ENCODE measurements at regions not wholly inside any gene's neighbourhood (a gene's known extent, or its start where the extent isn't known, plus 50 kb on each side); places are given as distances from the start of the nearest gene placed in this dataset.

GRCh38 chr11:29756871-29757270, 260.0 kb downstream of the KCNA4 start:
- BruUV-seq (replicated peaks), result no TSS peak
- ChIA-PET POLR2A (no interaction called here), CTCF (no interaction called here)
- H3K36me3 Mint-ChIP-seq (ENCODE audit: insufficient read depth, unreplicated experiment), result no peaks in the 10 kb centered on the region
- H3K27me3 Mint-ChIP-seq (ENCODE audit: insufficient read depth, unreplicated experiment), result peaks cover 5% of the 10 kb centered on the region
- intact Hi-C loops (cut with micrococcal nuclease; ENCODE audit: unreplicated experiment), result no loop called here
- Histone ChIP-seq H3K9me3 (no peaks in the 10 kb centered on the region), H3K27me3 (replicated peaks; ENCODE audit: control insufficient read depth, insufficient read depth, low read length) (no peaks in the 10 kb centered on the region), H3K4me1 (no peaks in the 10 kb centered on the region), H3K4me3 (ENCODE audit: low read depth, low read length) (no peak overlapping the region), H3K36me3 (ENCODE audit: control insufficient read depth, insufficient read depth, low read length) (no peaks in the 10 kb centered on the region)
- no peaks in the 10 kb centered on the region for H3K4me1 Mint-ChIP-seq (ENCODE audit: low read depth, unreplicated experiment)
- TF ChIP-seq CTCF (IDR thresholded peaks at IDR 0.05; ENCODE audit: insufficient read depth in 1 of 2, low read depth in 1 of 2, low read length in 1 of 2, severe bottlenecking in 1 of 2, unreplicated experiment in 1 of 2), result no peak
- no peaks in the 10 kb centered on the region for H3K9me3 Mint-ChIP-seq (ENCODE audit: unreplicated experiment)
- no peak overlapping the region for H3K27ac Mint-ChIP-seq (ENCODE audit: unreplicated experiment)
- no peak overlapping the region for H3K4me3 Mint-ChIP-seq (ENCODE audit: unreplicated experiment)
- no peak for DNase-seq

GRCh38 chr11:29755474-29755873, 261.4 kb downstream of the KCNA4 start:
- ChIA-PET CTCF (no interaction called here), POLR2A (no interaction called here)
- H3K36me3 ChIP-seq (ENCODE audit: control insufficient read depth, insufficient read depth, low read length), result no peaks in the 10 kb centered on the region
- Mint-ChIP-seq H3K27me3 (ENCODE audit: insufficient read depth, unreplicated experiment) (peaks cover 5% of the 10 kb centered on the region), H3K27ac (ENCODE audit: unreplicated experiment) (no peak overlapping the region), H3K36me3 (ENCODE audit: insufficient read depth, unreplicated experiment) (no peaks in the 10 kb centered on the region), H3K9me3 (ENCODE audit: unreplicated experiment) (no peaks in the 10 kb centered on the region), H3K4me1 (ENCODE audit: low read depth, unreplicated experiment) (no peaks in the 10 kb centered on the region), H3K4me3 (ENCODE audit: unreplicated experiment) (no peak overlapping the region)
- no peak for TF ChIP-seq CTCF (IDR thresholded peaks at IDR 0.05; ENCODE audit: insufficient read depth in 1 of 2, low read depth in 1 of 2, low read length in 1 of 2, severe bottlenecking in 1 of 2, unreplicated experiment in 1 of 2)
- H3K9me3 ChIP-seq, result no peaks in the 10 kb centered on the region
- H3K4me3 ChIP-seq (ENCODE audit: low read depth, low read length), result no peak overlapping the region
- no peaks in the 10 kb centered on the region for H3K4me1 ChIP-seq
- no TSS peak for BruUV-seq (replicated peaks)
- DNase-seq, result no peak
- intact Hi-C loops (cut with micrococcal nuclease; ENCODE audit: unreplicated experiment), result no loop called here
- no peaks in the 10 kb centered on the region for H3K27me3 ChIP-seq (replicated peaks; ENCODE audit: control insufficient read depth, insufficient read depth, low read length)

- H3K27me3 Mint-ChIP-seq (ENCODE audit: insufficient read depth, unreplicated experiment), result peaks cover 3% of the 10 kb centered on the region
- BruUV-seq (replicated peaks), result no TSS peak
These were observed 265.2 kb downstream of the KCNA4 start for GRCh38 chr11:29751618-29752017.

More at GRCh38 chr11:29751618-29752017, 265.2 kb downstream of the KCNA4 start:
- H3K27ac Mint-ChIP-seq (ENCODE audit: unreplicated experiment), result no peak overlapping the region
- H3K36me3 ChIP-seq (ENCODE audit: control insufficient read depth, insufficient read depth, low read length), result no peaks in the 10 kb centered on the region
- H3K4me1 Mint-ChIP-seq (ENCODE audit: low read depth, unreplicated experiment), result no peaks in the 10 kb centered on the region
- DNase-seq, result no peak
- H3K27me3 ChIP-seq (replicated peaks; ENCODE audit: control insufficient read depth, insufficient read depth, low read length), result no peaks in the 10 kb centered on the region
- TF ChIP-seq CTCF (IDR thresholded peaks at IDR 0.05; ENCODE audit: insufficient read depth in 1 of 2, low read depth in 1 of 2, low read length in 1 of 2, severe bottlenecking in 1 of 2, unreplicated experiment in 1 of 2), result no peak
- no peaks in the 10 kb centered on the region for H3K4me1 ChIP-seq
- no peak overlapping the region for H3K4me3 Mint-ChIP-seq (ENCODE audit: unreplicated experiment)
- H3K9me3 Mint-ChIP-seq (ENCODE audit: unreplicated experiment), result no peaks in the 10 kb centered on the region
- no peaks in the 10 kb centered on the region for H3K9me3 ChIP-seq
- no peaks in the 10 kb centered on the region for H3K36me3 Mint-ChIP-seq (ENCODE audit: insufficient read depth, unreplicated experiment)
- intact Hi-C loops (cut with micrococcal nuclease; ENCODE audit: unreplicated experiment), result no loop called here
- H3K4me3 ChIP-seq (ENCODE audit: low read depth, low read length), result no peak overlapping the region
- CTCF ChIA-PET, result no interaction called here
- POLR2A ChIA-PET, result no interaction called here

Measured in Caco-2 (cell line).